ENCODE measurements at regions not wholly inside any gene's neighbourhood (a gene's known extent, or its start where the extent isn't known, plus 50 kb on each side); places are given as distances from the start of the nearest gene placed in this dataset.

DNA sequence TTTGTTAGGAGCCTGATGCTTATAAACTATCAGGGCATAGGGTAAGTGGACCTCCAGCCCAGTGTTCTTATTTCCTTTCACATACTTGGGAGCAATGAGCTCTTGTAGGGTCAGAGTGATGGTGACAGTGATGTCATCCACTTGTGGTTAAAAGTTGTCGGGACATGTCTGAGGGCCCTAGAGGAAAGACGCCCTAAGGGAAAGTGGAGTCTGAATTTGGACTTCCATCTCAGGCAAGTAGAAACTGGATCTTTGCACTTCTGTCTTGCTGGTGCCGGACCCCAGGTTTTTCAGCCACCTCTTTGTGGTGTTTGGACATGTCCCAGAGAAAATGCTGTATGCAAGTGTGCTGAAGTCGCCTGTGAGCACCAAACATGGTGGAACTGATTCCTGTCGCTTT lies 900.5 kb downstream of the C6orf118 start:
- TF ChIP-seq, protein P1, sequence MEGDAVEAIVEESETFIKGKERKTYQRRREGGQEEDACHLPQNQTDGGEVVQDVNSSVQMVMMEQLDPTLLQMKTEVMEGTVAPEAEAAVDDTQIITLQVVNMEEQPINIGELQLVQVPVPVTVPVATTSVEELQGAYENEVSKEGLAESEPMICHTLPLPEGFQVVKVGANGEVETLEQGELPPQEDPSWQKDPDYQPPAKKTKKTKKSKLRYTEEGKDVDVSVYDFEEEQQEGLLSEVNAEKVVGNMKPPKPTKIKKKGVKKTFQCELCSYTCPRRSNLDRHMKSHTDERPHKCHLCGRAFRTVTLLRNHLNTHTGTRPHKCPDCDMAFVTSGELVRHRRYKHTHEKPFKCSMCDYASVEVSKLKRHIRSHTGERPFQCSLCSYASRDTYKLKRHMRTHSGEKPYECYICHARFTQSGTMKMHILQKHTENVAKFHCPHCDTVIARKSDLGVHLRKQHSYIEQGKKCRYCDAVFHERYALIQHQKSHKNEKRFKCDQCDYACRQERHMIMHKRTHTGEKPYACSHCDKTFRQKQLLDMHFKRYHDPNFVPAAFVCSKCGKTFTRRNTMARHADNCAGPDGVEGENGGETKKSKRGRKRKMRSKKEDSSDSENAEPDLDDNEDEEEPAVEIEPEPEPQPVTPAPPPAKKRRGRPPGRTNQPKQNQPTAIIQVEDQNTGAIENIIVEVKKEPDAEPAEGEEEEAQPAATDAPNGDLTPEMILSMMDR (IDR thresholded peaks at IDR 0.05): no peak
- TF ChIP-seq POLR2A (IDR thresholded peaks at IDR 0.05): no peak
